ENCODE measurements at regions not wholly inside any gene's neighbourhood (a gene's known extent, or its start where the extent isn't known, plus 50 kb on each side); places are given as distances from the start of the nearest gene placed in this dataset.

GRCh38 chr14:22429546-22430294 lies 159.3 kb downstream of the DAD1 start:
- no peak for TF ChIP-seq EZH2phosphoT487 (IDR thresholded peaks at IDR 0.05; ENCODE audit: insufficient read depth, low read depth)
- TF ChIP-seq EZH2 (IDR thresholded peaks at IDR 0.05; ENCODE audit: insufficient read depth, poor library complexity, severe bottlenecking): no peak

All from GM23248 (cell line).